IMR-90 (cell line): ENCODE measurements at regions not wholly inside any gene's neighbourhood (a gene's known extent, or its start where the extent isn't known, plus 50 kb on each side); places are given as distances from the start of the nearest gene placed in this dataset.

ENCODE experiments used
- ATAC-seq: fragments of 200-7000 bp; cut with Tn5 transposase; 2 replicates; pipeline ENCODE4 v1.9.1; 2020; ENCODE audit warnings: low read depth, mild to moderate bottlenecking, moderate library complexity
- BruUV-seq: library from RNA; stranded (reverse); fragments of 400-500 nt; replicated peaks from 2 replicates; lab custom pipeline; 2021; lab: Mats Ljungman, UMichigan
- CTCF ChIA-PET: fragments of 300-600 bp; formaldehyde crosslinking; extraction: SDS; loops from one replicate; lab custom pipeline; 2021; ENCODE audit warnings: antibody characterized with exemption; lab: Yijun Ruan, JAX
- POLR2A ChIA-PET: fragments of 300-600 bp; sonication (Branson Sonifier 250); formaldehyde crosslinking; loops from one replicate; lab custom pipeline; 2022; ENCODE audit warnings: antibody characterized with exemption; ENCODE audit not compliant: unreplicated experiment; lab: Charles Lee
- DNase-seq: peaks from one replicate; pipeline ENCODE4 v3.0.0; 2013
- H2AFZ ChIP-seq: replicated peaks from 2 replicates; pipeline ENCODE3; 2013; ENCODE audit warnings: low read length, mild to moderate bottlenecking; ENCODE audit not compliant: poor library complexity
- H2AK5ac ChIP-seq: 2 replicates; pipeline ENCODE4 v1.6.1; 2013; ENCODE audit warnings: low read depth, low read length, inconsistent platforms
- H2AK9ac ChIP-seq: replicated peaks from 2 replicates; pipeline ENCODE3; 2013; ENCODE audit warnings: mild to moderate bottlenecking, low read depth, low read length, moderate library complexity; ENCODE audit not compliant: poor library complexity
- H2BK120ac ChIP-seq: 2 replicates; pipeline ENCODE4 v1.6.1; 2013; ENCODE audit warnings: low read depth, low read length, inconsistent platforms
- H2BK15ac ChIP-seq: 3 replicates; pipeline ENCODE4 v1.6.1; 2013; ENCODE audit warnings: low read depth, low read length, inconsistent platforms
- H2BK20ac ChIP-seq: 2 replicates; pipeline ENCODE4 v1.6.1; 2013; ENCODE audit warnings: low read depth, mild to moderate bottlenecking, inconsistent platforms, low read length, moderate library complexity
- H2BK5ac ChIP-seq: 2 replicates; pipeline ENCODE4 v1.6.1; 2013; ENCODE audit warnings: mild to moderate bottlenecking, low read depth, low read length, inconsistent platforms; ENCODE audit not compliant: poor library complexity, severe bottlenecking
- H3K14ac ChIP-seq: replicated peaks from 2 replicates; pipeline ENCODE4 v1.6.1; 2013; ENCODE audit warnings: low read depth, low read length, inconsistent platforms
- H3K18ac ChIP-seq: 2 replicates; pipeline ENCODE4 v1.6.1; 2013; ENCODE audit warnings: low read depth, low read length, control low read depth
- H3K23ac ChIP-seq: 2 replicates; pipeline ENCODE4 v1.6.1; 2013; ENCODE audit warnings: low read depth, low read length, inconsistent platforms
- H3K27ac ChIP-seq: 2 replicates; pipeline ENCODE4 v1.5.1; 2013; ENCODE audit warnings: mild to moderate bottlenecking, control low read depth, low read length; ENCODE audit not compliant: insufficient read depth
- H3K27me3 ChIP-seq: 2 replicates; pipeline ENCODE4 v1.6.1; 2013; ENCODE audit warnings: low read length; ENCODE audit not compliant: control insufficient read depth, insufficient read depth
- H3K36me3 ChIP-seq: 2 replicates; pipeline ENCODE4 v1.6.1; 2013; ENCODE audit warnings: low read length, mixed read lengths; ENCODE audit not compliant: control insufficient read depth, insufficient read depth
- H3K4ac ChIP-seq: 2 replicates; pipeline ENCODE4 v1.6.1; 2013; ENCODE audit warnings: low read depth, low read length, inconsistent platforms
- H3K4me1 ChIP-seq: 2 replicates; pipeline ENCODE4 v1.6.1; 2013; ENCODE audit warnings: low read length, mixed read lengths; ENCODE audit not compliant: control insufficient read depth, insufficient read depth
- H3K4me2 ChIP-seq: 2 replicates; pipeline ENCODE4 v1.6.1; 2013; ENCODE audit warnings: low read depth, mild to moderate bottlenecking, control low read depth, low read length, moderate library complexity
- H3K4me3 ChIP-seq: 2 replicates; pipeline ENCODE4 v1.5.1; 2013; ENCODE audit warnings: low read depth, mild to moderate bottlenecking, control low read depth, low read length, moderate library complexity; ENCODE audit not compliant: insufficient read depth
- H3K56ac ChIP-seq: 2 replicates; pipeline ENCODE4 v1.6.1; 2013; ENCODE audit warnings: low read length, inconsistent platforms; ENCODE audit not compliant: insufficient read depth; ENCODE audit errors: extremely low read depth
- H3K79me1 ChIP-seq, 2 experiments: 2 replicates each; pipeline ENCODE4 v1.6.1; 2013; ENCODE audit warnings: low read length in 2 of 2, inconsistent platforms in 1 of 2, low read depth in 1 of 2
- H3K9ac ChIP-seq: 2 replicates; pipeline ENCODE4 v1.6.1; 2013; ENCODE audit warnings: low read depth, low read length, control low read depth
- H3K9me1 ChIP-seq: 2 replicates; pipeline ENCODE4 v1.6.1; 2013; ENCODE audit warnings: low read length, inconsistent platforms; ENCODE audit not compliant: insufficient read depth
- H3K9me3 ChIP-seq: 2 replicates; pipeline ENCODE4 v1.6.1; 2013; ENCODE audit warnings: low read length; ENCODE audit not compliant: control insufficient read depth, insufficient read depth
- H4K20me1 ChIP-seq: 2 replicates; pipeline ENCODE4 v1.6.1; 2013; ENCODE audit warnings: low read length, inconsistent platforms; ENCODE audit not compliant: insufficient read depth
- H4K5ac ChIP-seq: 2 replicates; pipeline ENCODE4 v1.6.1; 2013; ENCODE audit warnings: mild to moderate bottlenecking, low read depth, low read length, control low read depth
- H4K8ac ChIP-seq, 2 experiments: 2 replicates each; pipeline ENCODE4 v1.6.1; 2013; ENCODE audit warnings: low read depth in 2 of 2, low read length in 2 of 2, control low read depth in 1 of 2, inconsistent platforms in 1 of 2
- H4K91ac ChIP-seq: 2 replicates; pipeline ENCODE4 v1.6.1; 2013; ENCODE audit warnings: low read depth, low read length, inconsistent platforms; ENCODE audit not compliant: insufficient read depth
- BHLHE40 ChIP-seq: fragments of 150-350 bp; IDR thresholded peaks from 2 replicates; pipeline ENCODE4 v1.6.1; 2016; ENCODE audit warnings: mild to moderate bottlenecking, low read depth, low read length
- CEBPB ChIP-seq: IDR thresholded peaks from 2 replicates; pipeline ENCODE4 v1.6.1; 2012; ENCODE audit warnings: low read depth, low read length, improper control_type of control experiment
- CHD1 ChIP-seq: IDR thresholded peaks from 2 replicates; pipeline ENCODE4 v1.6.1; 2012; ENCODE audit warnings: low read depth, low read length, improper control_type of control experiment
- CTCF ChIP-seq: conservative IDR thresholded peaks from 2 replicates; pipeline ENCODE4 v1.5.1; 2012; ENCODE audit warnings: mild to moderate bottlenecking, low read depth, low read length, improper control_type of control experiment
- ELK1 ChIP-seq: fragments of 150-350 bp; IDR thresholded peaks from 2 replicates; pipeline ENCODE4 v1.6.1; 2016; ENCODE audit warnings: low read depth, mild to moderate bottlenecking, low read length, moderate library complexity, borderline replicate concordance
- FOS ChIP-seq: fragments of 150-350 bp; IDR thresholded peaks from 2 replicates; pipeline ENCODE4 v1.6.1; 2016; ENCODE audit warnings: low read depth, low read length
- MAFK ChIP-seq: IDR thresholded peaks from 2 replicates; pipeline ENCODE4 v1.6.1; 2012; ENCODE audit warnings: low read depth, low read length, improper control_type of control experiment
- MAZ ChIP-seq: IDR thresholded peaks from 2 replicates; pipeline ENCODE4 v1.6.1; 2012; ENCODE audit warnings: low read depth, mild to moderate bottlenecking, low read length, improper control_type of control experiment, moderate library complexity, borderline replicate concordance
- MXI1 ChIP-seq: IDR thresholded peaks from 2 replicates; pipeline ENCODE4 v1.6.1; 2012; ENCODE audit warnings: low read depth, mild to moderate bottlenecking, low read length, moderate library complexity, borderline replicate concordance
- NFE2L2 ChIP-seq: fragments of 150-350 bp; IDR thresholded peaks from 2 replicates; pipeline ENCODE4 v1.6.1; 2016; ENCODE audit warnings: low read depth, mild to moderate bottlenecking, low read length
- POLR2A ChIP-seq: IDR thresholded peaks from 2 replicates; pipeline ENCODE4 v1.6.1; 2012; ENCODE audit warnings: mild to moderate bottlenecking, low read depth, low read length
- RAD21 ChIP-seq: IDR thresholded peaks from 2 replicates; pipeline ENCODE4 v1.6.1; 2012; ENCODE audit warnings: low read length, improper control_type of control experiment
- RCOR1 ChIP-seq: IDR thresholded peaks from 2 replicates; pipeline ENCODE4 v1.6.1; 2012; ENCODE audit warnings: mild to moderate bottlenecking, low read length, improper control_type of control experiment; ENCODE audit not compliant: insufficient replicate concordance
- RFX5 ChIP-seq: IDR thresholded peaks from 2 replicates; pipeline ENCODE4 v1.8.0; 2012; ENCODE audit warnings: low read depth, mild to moderate bottlenecking, low read length, moderate library complexity
- SMC3 ChIP-seq: fragments of 150-350 bp; IDR thresholded peaks from 2 replicates; pipeline ENCODE4 v1.6.1; 2016; ENCODE audit warnings: low read depth, mild to moderate bottlenecking, antibody characterized with exemption, low read length, moderate library complexity
- USF2 ChIP-seq: fragments of 150-350 bp; IDR thresholded peaks from 2 replicates; pipeline ENCODE4 v1.6.1; 2017; ENCODE audit warnings: mild to moderate bottlenecking, antibody characterized with exemption, low read length, low read depth
- WGBS, 2 experiments: methylation state at CpG; one replicate each; pipeline versions ENCODE4 v1.1.5 to v1.1.7; 2013; ENCODE audit warnings: missing lambda C conversion rate in 2 of 2; ENCODE audit not compliant: insufficient read length in 1 of 2; ENCODE audit errors: extremely low coverage in 2 of 2; 5-methylcytosine and 5-hydroxymethylcytosine counted together
- dilution Hi-C: fragments of 300-500 bp; cut with HindIII; formaldehyde crosslinking; loops from one replicate; pipeline ENCODE4 v1.14.3; 2018; ENCODE audit warnings: low sequenced_read_pairs; ENCODE audit not compliant: unreplicated experiment
- in situ Hi-C: fragments of 300-500 bp; cut with MboI; formaldehyde crosslinking; loops from 3 replicates; pipeline ENCODE4 v1.14.3; 2019; ENCODE audit warnings: low sequenced_read_pairs, inconsistent platforms, mixed read lengths
- intact Hi-C: fragments of 100-400 bp; cut with micrococcal nuclease; formaldehyde crosslinking; loops from 2 replicates; pipeline ENCODE4 v1.10.0; 2022

GRCh38 chr4:162938738-162939485 is 227.8 kb downstream of the NAF1 start:
- H3K56ac ChIP-seq = no peak overlapping the region
- no CpG with 5 or more reads among the region's 1 CpG for WGBS, 2 experiments
- dilution Hi-C loops = no loop called here
- H3K4me1 ChIP-seq = no peaks in the 10 kb centered on the region
- DNase-seq (no peak), ATAC-seq (no peak)
- no peak overlapping the region for H3K18ac ChIP-seq
- no peak overlapping the region for H2AK9ac ChIP-seq
- H4K8ac ChIP-seq = no peak overlapping the region
- POLR2A ChIA-PET = no interaction called here
- H3K4me2 ChIP-seq = no peak overlapping the region
- no peak overlapping the region for H2BK5ac ChIP-seq
- no peak overlapping the region for H4K91ac ChIP-seq
- H2BK15ac ChIP-seq = no peak overlapping the region
- in situ Hi-C loops = no loop called here
- no peak overlapping the region for H2BK20ac ChIP-seq
- H3K9ac ChIP-seq = no peak overlapping the region
- TF ChIP-seq POLR2A (no peak), CHD1 (no peak), MAFK (no peak), MAZ (no peak), FOS (no peak), MXI1 (no peak), RCOR1 (no peak), CEBPB (no peak), USF2 (no peak), BHLHE40 (no peak), NFE2L2 (no peak), RFX5 (no peak), SMC3 (no peak), CTCF (no peak), RAD21 (no peak), ELK1 (no peak)
- no peaks in the 10 kb centered on the region for H4K20me1 ChIP-seq
- no peak overlapping the region for H2AFZ ChIP-seq
- no peaks in the 10 kb centered on the region for H3K9me1 ChIP-seq
- intact Hi-C loops = no loop called here
- no peak overlapping the region for H2BK120ac ChIP-seq
- CTCF ChIA-PET = no interaction called here
- no peak overlapping the region for H2AK5ac ChIP-seq
- no peaks in the 10 kb centered on the region for H3K79me1 ChIP-seq
- H3K27ac ChIP-seq = no peak overlapping the region
- H3K27me3 ChIP-seq = no peaks in the 10 kb centered on the region
- no TSS peak for BruUV-seq
- H3K4me3 ChIP-seq = no peak overlapping the region
- H3K9me3 ChIP-seq = peaks cover 6% of the 10 kb centered on the region; the same call in 1 of the 2 replicates
- no peak overlapping the region for H3K4ac ChIP-seq
- H3K14ac ChIP-seq = no peak overlapping the region
- H4K5ac ChIP-seq = no peak overlapping the region
- H3K36me3 ChIP-seq = no peaks in the 10 kb centered on the region
- H3K23ac ChIP-seq = no peak overlapping the region
